Colonic mucosa (tissue), 4 donors: ENCODE measurements at regions not wholly inside any gene's neighbourhood (a gene's known extent, or its start where the extent isn't known, plus 50 kb on each side); places are given as distances from the start of the nearest gene placed in this dataset.

ENCODE experiments used
- DNase-seq: peaks from one replicate; pipeline ENCODE4 v3.0.0-alpha.2; 2020
- H3K27ac ChIP-seq: fragments of 200-600 bp; one replicate; pipeline ENCODE4 v1.8.0; 2021
- H3K27me3 ChIP-seq: fragments of 200-600 bp; one replicate; pipeline ENCODE4 v1.8.0; 2021
- H3K36me3 ChIP-seq: fragments of 200-600 bp; one replicate; pipeline ENCODE4 v1.8.0; 2021
- H3K4me1 ChIP-seq: fragments of 200-600 bp; one replicate; pipeline ENCODE4 v1.8.0; 2021; ENCODE audit warnings: mild to moderate bottlenecking
- H3K4me3 ChIP-seq: fragments of 200-600 bp; one replicate; pipeline ENCODE4 v1.8.0; 2021
- H3K9ac ChIP-seq, 2 donors: one replicate each; pipeline ENCODE4 v1.7.0; 2013; ENCODE audit warnings: control low read depth in 2 of 2, low read depth in 2 of 2, low read length in 2 of 2
- H3K9me3 ChIP-seq: fragments of 200-600 bp; one replicate; pipeline ENCODE4 v1.8.0; 2021
- intact Hi-C: fragments of 100-400 bp; cut with DNase I; formaldehyde crosslinking; loops from one replicate; pipeline ENCODE4 v1.14.1; 2022
- TF ChIP-seq, protein P1 (sequence below): fragments of 200-600 bp; IDR thresholded peaks from one replicate; pipeline ENCODE4 v1.8.0; 2022; ENCODE audit warnings: antibody characterized with exemption, mild to moderate bottlenecking
- donor health status: healthy.
- donor health status: DM: no; HTN: no; CAD: no.
- donor health status: DM: no; HTN: no; CAD: no.

DNA sequence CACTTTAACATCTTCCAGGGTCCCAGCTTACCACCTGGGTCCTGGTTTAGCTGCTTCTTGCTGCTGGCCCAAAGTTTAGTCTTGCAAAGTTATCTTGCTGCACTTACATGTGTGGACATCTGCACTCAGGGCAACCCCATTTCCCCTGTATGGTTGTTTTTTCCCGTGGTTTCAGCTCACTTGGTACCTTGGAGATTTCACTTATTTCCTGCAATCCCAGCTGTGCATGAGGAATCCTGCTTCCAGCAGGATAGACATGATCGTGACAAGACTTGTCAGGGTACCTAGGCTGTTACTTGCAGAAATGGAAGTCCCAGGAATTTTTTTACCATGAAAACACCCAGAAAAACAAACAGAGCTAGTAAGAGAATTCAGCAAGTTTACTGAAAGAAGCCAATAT, 95.9 kb upstream of the LEP start:
- Histone ChIP-seq H3K9ac (no peak overlapping the region), H3K36me3 (no peaks in the 10 kb centered on the region), H3K27me3 (peaks cover 5% of the 10 kb centered on the region), H3K4me3 (no peak overlapping the region), H3K9me3 (no peaks in the 10 kb centered on the region), H3K27ac (no peak overlapping the region), H3K4me1 (no peaks in the 10 kb centered on the region)
- TF ChIP-seq, protein P1, sequence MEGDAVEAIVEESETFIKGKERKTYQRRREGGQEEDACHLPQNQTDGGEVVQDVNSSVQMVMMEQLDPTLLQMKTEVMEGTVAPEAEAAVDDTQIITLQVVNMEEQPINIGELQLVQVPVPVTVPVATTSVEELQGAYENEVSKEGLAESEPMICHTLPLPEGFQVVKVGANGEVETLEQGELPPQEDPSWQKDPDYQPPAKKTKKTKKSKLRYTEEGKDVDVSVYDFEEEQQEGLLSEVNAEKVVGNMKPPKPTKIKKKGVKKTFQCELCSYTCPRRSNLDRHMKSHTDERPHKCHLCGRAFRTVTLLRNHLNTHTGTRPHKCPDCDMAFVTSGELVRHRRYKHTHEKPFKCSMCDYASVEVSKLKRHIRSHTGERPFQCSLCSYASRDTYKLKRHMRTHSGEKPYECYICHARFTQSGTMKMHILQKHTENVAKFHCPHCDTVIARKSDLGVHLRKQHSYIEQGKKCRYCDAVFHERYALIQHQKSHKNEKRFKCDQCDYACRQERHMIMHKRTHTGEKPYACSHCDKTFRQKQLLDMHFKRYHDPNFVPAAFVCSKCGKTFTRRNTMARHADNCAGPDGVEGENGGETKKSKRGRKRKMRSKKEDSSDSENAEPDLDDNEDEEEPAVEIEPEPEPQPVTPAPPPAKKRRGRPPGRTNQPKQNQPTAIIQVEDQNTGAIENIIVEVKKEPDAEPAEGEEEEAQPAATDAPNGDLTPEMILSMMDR, result no peak
- intact Hi-C loops, result no loop called here
- DNase-seq, result no peak

- Histone ChIP-seq H3K9ac (no peak overlapping the region), H3K27me3 (peaks cover 5% of the 10 kb centered on the region), H3K9me3 (no peaks in the 10 kb centered on the region), H3K36me3 (no peaks in the 10 kb centered on the region), H3K27ac (no peak overlapping the region), H3K4me3 (no peak overlapping the region), H3K4me1 (no peaks in the 10 kb centered on the region)
- DNase-seq, result no peak
- intact Hi-C loops, result no loop called here
- TF ChIP-seq, protein P1, result no peak
Measured at GRCh38 chr7:128146052-128146451, 95.0 kb upstream of the LEP start.

DNA sequence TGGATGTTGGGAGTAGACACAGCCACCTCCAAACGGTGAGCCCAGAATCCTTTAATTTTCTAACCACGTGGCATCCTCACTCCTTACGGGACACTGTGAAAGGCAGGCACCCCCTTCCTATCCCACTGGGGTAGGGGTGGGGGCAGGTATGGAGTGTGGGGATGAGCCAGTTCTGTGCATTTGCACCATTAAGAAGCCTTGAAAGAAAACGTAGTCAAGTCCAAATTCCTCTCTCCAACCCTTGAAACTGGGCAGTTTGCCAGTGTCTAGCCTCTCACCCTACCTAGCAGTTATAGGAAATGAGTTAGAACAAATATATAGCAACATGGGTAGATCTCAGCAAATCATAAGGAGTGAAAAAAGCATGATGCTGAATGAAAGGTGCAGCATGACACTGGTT, 92.4 kb upstream of the LEP start:
- no peaks in the 10 kb centered on the region for H3K9me3 ChIP-seq
- H3K4me1 ChIP-seq, result no peaks in the 10 kb centered on the region
- no peak overlapping the region for H3K9ac ChIP-seq
- intact Hi-C loops, result no loop called here
- peaks cover 5% of the 10 kb centered on the region for H3K27me3 ChIP-seq
- H3K36me3 ChIP-seq, result no peaks in the 10 kb centered on the region
- no peak overlapping the region for H3K27ac ChIP-seq
- TF ChIP-seq, protein P1, result no peak
- no peak overlapping the region for H3K4me3 ChIP-seq
- no peak for DNase-seq

DNA sequence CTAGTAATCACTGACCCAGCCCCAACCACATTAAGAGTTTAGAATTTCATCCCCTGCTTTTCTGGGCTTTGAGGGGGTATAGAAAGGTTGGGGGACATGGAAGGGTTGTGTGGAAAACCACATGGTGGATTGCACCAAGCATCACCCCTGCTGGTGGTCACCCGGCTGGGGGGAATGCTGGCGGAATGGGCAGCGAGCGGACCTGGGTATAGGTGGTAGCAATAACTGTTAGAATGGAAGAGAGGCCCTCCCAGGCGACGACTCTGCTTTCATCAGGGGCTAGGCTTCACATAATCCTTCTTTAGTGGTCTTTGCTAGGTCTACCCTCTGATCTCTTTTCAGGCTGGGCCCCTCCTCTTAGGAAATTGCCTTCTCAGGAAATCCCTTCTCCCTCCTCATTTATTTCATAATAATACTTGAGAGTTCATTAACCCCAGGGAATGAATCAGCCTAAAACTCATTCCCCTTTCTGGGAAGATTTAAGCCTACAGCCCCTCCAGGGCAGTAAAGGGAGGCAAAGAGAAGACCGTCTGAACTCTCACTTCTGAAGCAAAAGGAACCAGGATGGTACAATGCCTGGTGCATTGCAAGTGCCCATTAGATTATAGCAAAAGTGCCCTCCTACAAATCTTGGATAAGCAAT, 90.7 kb upstream of the LEP start:
- no peak overlapping the region for H3K27ac ChIP-seq
- no peak overlapping the region for H3K4me3 ChIP-seq
- H3K27me3 ChIP-seq, result peaks cover 5% of the 10 kb centered on the region
- TF ChIP-seq, protein P1, result no peak
- H3K36me3 ChIP-seq, result no peaks in the 10 kb centered on the region
- H3K4me1 ChIP-seq, result no peaks in the 10 kb centered on the region
- intact Hi-C loops, result no loop called here
- no peak for DNase-seq
- H3K9ac ChIP-seq, result no peak overlapping the region
- H3K9me3 ChIP-seq, result no peaks in the 10 kb centered on the region

- Histone ChIP-seq H3K9ac (no peak overlapping the region), H3K4me1 (no peaks in the 10 kb centered on the region), H3K4me3 (no peak overlapping the region), H3K36me3 (no peaks in the 10 kb centered on the region), H3K9me3 (no peaks in the 10 kb centered on the region), H3K27ac (no peak overlapping the region), H3K27me3 (peaks cover 5% of the 10 kb centered on the region)
- intact Hi-C loops, result no loop called here
- no peak for DNase-seq
- TF ChIP-seq, protein P1, result no peak
Measured at GRCh38 chr7:128151635-128152034, 89.4 kb upstream of the LEP start.
